OCI-LY1 (cell line): ENCODE measurements at regions not wholly inside any gene's neighbourhood (a gene's known extent, or its start where the extent isn't known, plus 50 kb on each side); places are given as distances from the start of the nearest gene placed in this dataset.

Source experiments
- H2AFZ ChIP-seq: fragments of 200-600 bp; sonication (generic), shearing (Covaris generic); 2 replicates; pipeline ENCODE4 v1.6.0; 2014; ENCODE audit warnings: antibody characterized with exemption, mild to moderate bottlenecking, low read length
- H3F3A ChIP-seq: fragments of 200-600 bp; sonication (generic), shearing (Covaris generic); 2 replicates; pipeline ENCODE4 v1.6.0; 2014; ENCODE audit warnings: mild to moderate bottlenecking, antibody characterized with exemption, low read length, moderate library complexity; ENCODE audit not compliant: insufficient read depth
- H3K27ac ChIP-seq: fragments of 200-600 bp; sonication (generic); 2 replicates; pipeline ENCODE4 v1.5.1; 2014; ENCODE audit warnings: low read length, mixed run types, mild to moderate bottlenecking, low read depth; ENCODE audit not compliant: poor library complexity, severe bottlenecking
- H3K27me3 ChIP-seq: fragments of 200-600 bp; sonication (generic); 2 replicates; pipeline ENCODE4 v1.6.0; 2014; ENCODE audit warnings: antibody characterized with exemption, mild to moderate bottlenecking, low read length, moderate library complexity; ENCODE audit not compliant: insufficient read depth
- H3K36me3 ChIP-seq: fragments of 200-600 bp; sonication (generic); 2 replicates; pipeline ENCODE4 v1.6.1; 2014; ENCODE audit warnings: mild to moderate bottlenecking, antibody characterized with exemption, low read length, moderate library complexity, mixed read lengths; ENCODE audit not compliant: insufficient read depth
- H3K4me1 ChIP-seq: fragments of 200-600 bp; sonication (generic); 2 replicates; pipeline ENCODE4 v1.5.1; 2014; ENCODE audit warnings: mild to moderate bottlenecking, low read length, moderate library complexity; ENCODE audit not compliant: insufficient read depth, severe bottlenecking
- H3K4me2 ChIP-seq: fragments of 200-600 bp; sonication (generic), shearing (Covaris generic); 2 replicates; pipeline ENCODE4 v1.6.1; 2014; ENCODE audit warnings: low read length
- H3K4me3 ChIP-seq: fragments of 200-600 bp; sonication (generic); 2 replicates; pipeline ENCODE4 v1.5.1; 2014; ENCODE audit warnings: low read length, low read depth, mild to moderate bottlenecking, mixed read lengths; ENCODE audit not compliant: poor library complexity, severe bottlenecking
- H3K79me2 ChIP-seq: fragments of 200-600 bp; shearing (Covaris generic); 2 replicates; pipeline ENCODE4 v1.6.1; 2016; ENCODE audit warnings: mixed run types, low read length, mixed read lengths; ENCODE audit not compliant: insufficient read depth
- H3K9ac ChIP-seq: fragments of 200-600 bp; sonication (generic), shearing (Covaris generic); 2 replicates; pipeline ENCODE4 v1.6.1; 2014; ENCODE audit warnings: mild to moderate bottlenecking, low read length, mixed read lengths
- H3K9me2 ChIP-seq: fragments of 200-600 bp; sonication (generic), shearing (Covaris generic); 2 replicates; pipeline ENCODE4 v1.6.1; 2014; ENCODE audit warnings: low read depth, mild to moderate bottlenecking, low read length, mixed read lengths
- H3K9me3 ChIP-seq: fragments of 200-600 bp; shearing (Covaris generic); 2 replicates; pipeline ENCODE4 v1.6.1; 2014; ENCODE audit warnings: low read length, mixed read lengths
- H4K20me1 ChIP-seq: fragments of 200-600 bp; sonication (generic), shearing (Covaris generic); 2 replicates; pipeline ENCODE4 v1.6.0; 2016; ENCODE audit warnings: mild to moderate bottlenecking, low read length; ENCODE audit not compliant: insufficient read depth
- CTCF ChIP-seq: fragments of 200-600 bp; sonication (generic), shearing (Covaris generic); IDR thresholded peaks from 2 replicates; pipeline ENCODE4 v1.5.1; 2017; ENCODE audit warnings: mild to moderate bottlenecking, antibody characterized with exemption, low read length, moderate library complexity, mixed read lengths
- EZH2 ChIP-seq: fragments of 200-600 bp; sonication (generic), shearing (Covaris generic); IDR thresholded peaks from 2 replicates; pipeline ENCODE4 v1.8.0; 2017; ENCODE audit warnings: borderline replicate concordance, mixed run types, mild to moderate bottlenecking, antibody characterized with exemption, low read length, moderate library complexity, mixed read lengths

DNA sequence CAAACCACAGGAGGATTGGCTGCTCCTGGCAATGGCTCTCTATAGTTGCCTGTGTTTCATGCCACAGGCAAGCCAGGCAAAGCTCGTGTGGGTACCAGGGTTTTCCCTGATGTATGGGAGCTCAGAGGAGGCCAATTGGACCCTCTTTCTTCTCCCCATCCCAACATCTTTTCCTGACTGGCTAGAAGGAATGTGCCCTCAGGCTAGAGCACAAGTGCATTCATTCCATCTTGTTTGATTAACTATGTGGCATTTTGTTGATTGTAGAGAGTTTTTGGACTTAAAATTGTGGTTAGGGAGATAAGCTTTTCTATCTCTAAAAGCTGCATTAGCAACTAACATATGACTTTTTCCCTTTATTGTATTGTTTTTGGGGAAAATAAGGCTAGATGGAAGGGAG is 561.3 kb downstream of the PSAT1 start:
- Histone ChIP-seq H3K4me1 (no peaks in the 10 kb centered on the region), H3K27me3 (no peaks in the 10 kb centered on the region), H3K4me2 (no peak overlapping the region), H3K9ac (no peak overlapping the region), H4K20me1 (no peaks in the 10 kb centered on the region), H2AFZ (no peak overlapping the region), H3F3A (no peaks in the 10 kb centered on the region), H3K79me2 (no peaks in the 10 kb centered on the region), H3K9me2 (no peaks in the 10 kb centered on the region), H3K9me3 (no peaks in the 10 kb centered on the region), H3K27ac (no peak overlapping the region), H3K4me3 (no peak overlapping the region), H3K36me3 (no peaks in the 10 kb centered on the region)
- TF ChIP-seq CTCF (no peak), EZH2 (no peak)

- no peak overlapping the region for H2AFZ ChIP-seq
- no peaks in the 10 kb centered on the region for H4K20me1 ChIP-seq
- no peaks in the 10 kb centered on the region for H3K9me3 ChIP-seq
- TF ChIP-seq EZH2 (no peak), CTCF (no peak)
- no peaks in the 10 kb centered on the region for H3K4me1 ChIP-seq
- no peak overlapping the region for H3K9ac ChIP-seq
- no peaks in the 10 kb centered on the region for H3K27me3 ChIP-seq
- H3K9me2 ChIP-seq: no peaks in the 10 kb centered on the region
- no peaks in the 10 kb centered on the region for H3K79me2 ChIP-seq
- no peaks in the 10 kb centered on the region for H3K36me3 ChIP-seq
- H3K27ac ChIP-seq: no peak overlapping the region
- no peak overlapping the region for H3K4me2 ChIP-seq
- no peaks in the 10 kb centered on the region for H3F3A ChIP-seq
- no peak overlapping the region for H3K4me3 ChIP-seq
These were observed 564.0 kb downstream of the PSAT1 start for GRCh38 chr9:78860801-78861475.

- Histone ChIP-seq H3K4me3 (no peak overlapping the region), H3K4me2 (no peak overlapping the region), H3K9me3 (no peaks in the 10 kb centered on the region), H3K4me1 (no peaks in the 10 kb centered on the region), H4K20me1 (no peaks in the 10 kb centered on the region), H3K27me3 (no peaks in the 10 kb centered on the region), H3K79me2 (no peaks in the 10 kb centered on the region), H2AFZ (no peak overlapping the region), H3K9me2 (no peaks in the 10 kb centered on the region), H3K9ac (no peak overlapping the region), H3K36me3 (no peaks in the 10 kb centered on the region), H3K27ac (no peak overlapping the region), H3F3A (no peaks in the 10 kb centered on the region)
- TF ChIP-seq EZH2 (no peak), CTCF (no peak)
These were observed 566.6 kb downstream of the PSAT1 start for GRCh38 chr9:78863531-78863930.
